Psoas muscle (tissue), 7 donors: ENCODE measurements at regions not wholly inside any gene's neighbourhood (a gene's known extent, or its start where the extent isn't known, plus 50 kb on each side); places are given as distances from the start of the nearest gene placed in this dataset.

Experiments used
- ATAC-seq, 4 donors: fragments of 200-7000 bp; cut with Tn5 transposase; one replicate each; pipeline ENCODE4 v1.9.1; 2020; ENCODE audit warnings: moderate library complexity in 3 of 4, mild to moderate bottlenecking in 2 of 4
- DNase-seq, 2 donors: peaks; one replicate each; pipeline ENCODE4 v3.0.0-alpha.2; 2020
- H3K27ac ChIP-seq: fragments of 200-600 bp; one replicate; pipeline ENCODE4 v1.8.0; 2022
- H3K27me3 ChIP-seq, 3 donors: fragments of 200-600 bp in 1 of 3; one replicate each; pipeline versions ENCODE4 v1.6.1 to v1.8.0; 2013 to 2022; ENCODE audit warnings: low read length in 2 of 3, mild to moderate bottlenecking in 2 of 3, moderate library complexity in 1 of 3; ENCODE audit not compliant: insufficient read depth in 3 of 3
- H3K36me3 ChIP-seq, 2 donors: fragments of 200-600 bp in 1 of 2; one replicate each; pipeline versions ENCODE4 v1.6.1 to v1.8.0; 2013 to 2022; ENCODE audit warnings: low read depth in 1 of 2, mild to moderate bottlenecking in 1 of 2, moderate library complexity in 1 of 2; ENCODE audit not compliant: insufficient read depth in 1 of 2
- H3K4me1 ChIP-seq: fragments of 200-600 bp; one replicate; pipeline ENCODE4 v1.8.0; 2022
- H3K4me3 ChIP-seq: fragments of 200-600 bp; one replicate; pipeline ENCODE4 v1.8.0; 2022; ENCODE audit warnings: mild to moderate bottlenecking
- H3K9me3 ChIP-seq: fragments of 200-600 bp; one replicate; pipeline ENCODE4 v1.8.0; 2022
- CTCF ChIP-seq: fragments of 200-600 bp; IDR thresholded peaks from one replicate; pipeline ENCODE4 v1.8.0; 2022; ENCODE audit warnings: antibody characterized with exemption
- WGBS, 3 donors: extraction: QIAGEN DNeasy Blood & Tissue Kit; methylation state at CpG; one replicate each; pipeline versions ENCODE4 v1.1.6 to v1.1.7; 2013; 5-methylcytosine and 5-hydroxymethylcytosine counted together
- intact Hi-C, 2 donors: fragments of 100-400 bp; cut with DNase I; formaldehyde crosslinking; loops; one replicate each; pipeline versions ENCODE4 v1.11.0 to v1.14.2; 2022
- donor health status: healthy with polysubstance abuse.
- donor health status: DM: no; HTN: no; CAD: no; lungs with moderate emphysema.
- donor health status: Bipolar disorder and iron deficiency.
- donor health status: healthy.
- donor health status: DM: yes; HTN: yes; CAD: no.
- donor health status: DM: no; HTN: no; CAD: no.
- donor health status: DM: yes; HTN: yes; CAD: no.

DNA sequence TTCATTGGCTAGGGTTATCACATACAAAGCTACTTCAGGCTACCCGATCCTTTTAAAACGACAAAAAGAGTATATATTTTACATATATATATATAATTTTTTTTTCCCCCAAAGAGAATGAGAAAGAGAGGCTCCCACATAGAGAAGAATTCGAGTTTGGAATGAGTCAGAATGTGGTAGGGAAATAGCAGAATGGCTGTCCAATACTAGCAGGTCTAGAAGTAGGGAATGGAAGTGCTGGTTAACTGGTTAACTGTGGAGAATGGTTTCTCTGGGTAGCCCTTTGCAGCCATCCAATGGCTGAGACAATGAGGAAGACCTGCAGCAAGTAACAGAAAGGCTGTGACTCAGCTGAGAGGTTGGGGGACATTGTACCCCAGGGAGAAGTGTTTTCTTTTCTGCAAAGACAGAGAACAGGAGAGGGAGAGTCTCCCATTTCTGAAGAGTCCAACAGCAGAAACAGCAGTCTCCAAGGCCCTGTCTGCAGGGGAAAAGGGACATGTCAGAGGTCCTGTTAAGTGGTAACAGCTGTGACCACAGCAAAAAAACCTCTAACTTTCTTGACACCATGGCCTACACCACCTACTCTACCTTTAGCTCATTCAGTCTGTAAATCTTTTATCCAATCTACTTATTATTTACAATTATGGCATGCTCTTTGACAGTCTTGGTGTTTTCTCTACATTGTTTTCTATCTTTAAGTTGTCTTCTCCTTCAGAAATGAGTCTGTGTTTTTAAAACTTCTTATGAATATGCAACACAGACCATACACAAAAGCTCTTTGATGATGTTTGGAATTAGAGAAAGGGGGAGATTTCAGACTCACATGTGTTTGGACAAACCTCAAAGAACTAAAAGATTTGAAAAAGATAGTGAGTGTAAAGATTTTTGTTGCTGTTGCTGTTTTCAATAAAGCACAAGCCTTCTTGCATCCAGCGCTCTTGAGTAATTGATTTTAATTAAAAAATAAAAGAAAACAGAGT is 116.1 kb upstream of the SLC7A14 start:
- no peak overlapping the region for H3K4me3 ChIP-seq
- intact Hi-C loops: no loop called here
- DNase-seq (no peak), ATAC-seq (no peak)
- no peaks in the 10 kb centered on the region for H3K9me3 ChIP-seq
- H3K27ac ChIP-seq: no peak overlapping the region
- WGBS, 3 donors: 57 to 78% (median 73%) methylated on average over 4 of the region's 4 CpGs
- no peak for TF ChIP-seq CTCF
- no peaks in the 10 kb centered on the region for H3K4me1 ChIP-seq
- H3K36me3 ChIP-seq: no peaks in the 10 kb centered on the region
- no peaks in the 10 kb centered on the region for H3K27me3 ChIP-seq

DNA sequence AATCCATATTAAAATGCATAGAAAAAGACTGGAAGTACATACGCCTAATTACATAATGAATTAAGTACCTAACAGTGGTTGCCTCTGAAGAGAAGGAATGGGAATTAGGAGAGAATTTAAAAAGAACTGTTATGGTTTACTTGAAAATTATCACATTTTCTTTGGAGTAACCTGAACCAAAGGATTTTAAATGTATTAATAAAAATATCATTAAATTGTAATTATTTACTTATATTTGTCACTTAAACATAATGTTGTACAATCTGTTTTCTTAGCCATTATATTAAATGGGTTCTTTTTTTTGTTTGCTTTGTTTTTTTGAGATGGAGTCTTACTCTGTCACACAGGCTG is 114.2 kb upstream of the SLC7A14 start:
- H3K27me3 ChIP-seq: no peaks in the 10 kb centered on the region
- no peaks in the 10 kb centered on the region for H3K9me3 ChIP-seq
- 55 to 98% (median 93%) methylated on average over 1 of the region's 1 CpG for WGBS, 3 donors
- TF ChIP-seq CTCF: no peak
- DNase-seq: no peak
- intact Hi-C loops: no loop called here
- H3K36me3 ChIP-seq: no peaks in the 10 kb centered on the region
- no peaks in the 10 kb centered on the region for H3K4me1 ChIP-seq
- H3K4me3 ChIP-seq: no peak overlapping the region
- no peak for ATAC-seq
- H3K27ac ChIP-seq: no peak overlapping the region

DNA sequence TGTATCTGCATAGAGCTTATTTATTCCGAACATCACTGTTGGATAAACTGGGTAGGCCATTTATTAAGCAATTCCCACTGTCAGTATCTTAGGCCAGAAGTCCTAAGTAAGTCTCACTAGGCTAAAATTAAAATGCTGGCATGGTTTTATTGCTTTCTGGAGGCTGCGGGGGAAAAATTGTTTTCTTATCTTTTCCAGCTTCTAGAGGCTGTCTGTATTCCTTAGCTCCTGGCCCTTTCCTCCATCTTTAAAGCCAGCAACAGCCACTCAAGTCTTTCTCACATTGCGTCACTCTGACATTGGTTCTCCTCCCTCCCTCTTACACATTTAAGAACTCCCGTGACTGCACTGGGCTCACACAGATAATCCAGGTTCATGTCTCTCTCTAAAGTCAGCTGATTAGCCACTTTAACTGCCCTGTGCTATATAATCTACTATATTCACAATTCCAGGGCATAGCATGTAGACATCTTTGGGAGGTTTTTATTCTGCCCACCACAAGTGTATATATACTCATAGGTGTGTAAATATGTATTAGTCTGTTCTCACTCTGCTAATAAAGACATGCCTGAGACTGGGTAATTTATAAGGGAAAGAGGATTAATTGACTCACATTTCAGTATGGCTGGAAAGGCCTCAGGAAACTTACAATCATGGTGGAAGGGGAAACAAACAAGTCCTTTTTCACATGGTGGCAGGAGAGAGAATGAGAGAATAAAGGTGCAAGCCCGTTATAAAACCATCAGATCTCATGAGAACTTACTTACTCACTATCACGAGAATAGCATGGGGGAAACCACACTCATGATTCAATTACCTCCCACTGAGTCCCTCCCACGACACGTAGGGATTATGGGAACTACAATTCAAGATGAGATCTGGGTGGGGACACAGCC is 113.5 kb upstream of the SLC7A14 start:
- DNase-seq (no peak), ATAC-seq (no peak)
- no peak overlapping the region for H3K4me3 ChIP-seq
- H3K36me3 ChIP-seq: no peaks in the 10 kb centered on the region
- intact Hi-C loops: loop anchor here in 1 of 2 donors (10.0 kb wide), 2 partner anchors 155 to 375 kb away; no protein-coding TSS in a partner anchor
- 72 to 78% (median 73%) methylated on average over 8 of the region's 8 CpGs for WGBS, 3 donors
- H3K27ac ChIP-seq: no peak overlapping the region
- H3K27me3 ChIP-seq: no peaks in the 10 kb centered on the region
- no peaks in the 10 kb centered on the region for H3K9me3 ChIP-seq
- no peak for TF ChIP-seq CTCF
- H3K4me1 ChIP-seq: no peaks in the 10 kb centered on the region

- WGBS, 3 donors: 42 to 48% (median 48%) methylated on average over 3 of the region's 3 CpGs
- TF ChIP-seq CTCF: no peak
- DNase-seq (no peak), ATAC-seq (no peak)
- H3K36me3 ChIP-seq: no peaks in the 10 kb centered on the region
- H3K9me3 ChIP-seq: no peaks in the 10 kb centered on the region
- intact Hi-C loops: loop anchor here in 1 of 2 donors (10.0 kb wide), 2 partner anchors 153 to 373 kb away; no protein-coding TSS in a partner anchor
- H3K27me3 ChIP-seq: no peaks in the 10 kb centered on the region
- no peak overlapping the region for H3K27ac ChIP-seq
- H3K4me1 ChIP-seq: no peaks in the 10 kb centered on the region
- H3K4me3 ChIP-seq: no peak overlapping the region
Observed at GRCh38 chr3:170697908-170698307, 112.0 kb upstream of the SLC7A14 start.
